ENCODE measurements at regions not wholly inside any gene's neighbourhood (a gene's known extent, or its start where the extent isn't known, plus 50 kb on each side); places are given as distances from the start of the nearest gene placed in this dataset.
A peak's percentile ranks its signal among the peaks of the same experiment; 100 is the strongest.

DNA sequence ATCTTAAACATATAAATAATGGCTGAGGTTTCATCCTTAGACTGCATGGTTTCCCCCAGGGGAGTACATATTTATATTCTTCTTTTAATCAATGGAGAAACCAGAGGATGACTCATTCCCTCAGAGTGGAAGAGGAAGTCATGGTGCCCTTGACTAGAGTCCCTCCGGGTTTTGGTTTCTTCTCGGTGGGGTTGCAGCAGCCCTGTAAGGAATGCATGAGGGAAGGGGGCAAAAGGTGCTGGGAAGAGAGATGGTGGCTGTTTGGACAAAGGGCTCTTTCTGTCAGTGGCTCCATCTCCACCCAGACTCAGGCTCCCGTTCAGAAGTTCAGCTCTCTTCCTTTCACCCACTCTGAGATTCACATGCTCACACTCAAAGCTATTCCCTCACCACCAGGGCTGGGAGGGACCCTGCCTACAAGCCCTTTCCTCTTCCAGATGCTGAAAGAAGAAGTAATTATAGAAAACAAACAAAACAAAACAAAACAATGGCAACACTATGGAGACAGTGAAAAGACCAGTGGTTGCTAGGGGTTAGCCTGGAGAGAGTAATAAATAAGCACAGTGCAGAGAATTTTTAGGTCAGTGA, 129.8 kb upstream of the IL12B start:
- no peak overlapping the region for H3K4me2 ChIP-seq (ENCODE audit: insufficient read depth, low read length)
- TF ChIP-seq FOSL1 (tag; conservative IDR thresholded peaks at IDR 0.05): 0 out of 2 replicates have a peak, but pooled peaks have one; percentile 31
- TF ChIP-seq ADNP (tag; IDR thresholded peaks at IDR 0.05): no peak
- TF ChIP-seq, protein P1, sequence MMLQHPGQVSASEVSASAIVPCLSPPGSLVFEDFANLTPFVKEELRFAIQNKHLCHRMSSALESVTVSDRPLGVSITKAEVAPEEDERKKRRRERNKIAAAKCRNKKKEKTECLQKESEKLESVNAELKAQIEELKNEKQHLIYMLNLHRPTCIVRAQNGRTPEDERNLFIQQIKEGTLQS (IDR thresholded peaks at IDR 0.05): peak; percentile 26; the same call in 1 of the 2 replicates
- TF ChIP-seq, protein P1 (CRISPR knock-in tag; conservative IDR thresholded peaks at IDR 0.05): no peak
- TF ChIP-seq TAF15 (IDR thresholded peaks at IDR 0.05; ENCODE audit: low read depth, low read length): no peak
- H3K4me1 ChIP-seq (replicated peaks in 1 of 2; ENCODE audit: control insufficient read depth in 2 of 2, insufficient read depth in 2 of 2, low read length in 2 of 2): no peaks in the 10 kb centered on the region
- intact Hi-C loops (cut with micrococcal nuclease) (no loop called here), in situ Hi-C loops (cut with MboI) (no loop called here)
- H2AFZ ChIP-seq (ENCODE audit: low read depth, low read length): no peak overlapping the region
- no peak overlapping the region for H3K27ac ChIP-seq (ENCODE audit: extremely low read depth, low read depth, low read length)
- FAIRE-seq (no peak), DNase-seq (ENCODE audit: extremely low read depth in 1 of 4, low spot score in 3 of 4) (no peak), ATAC-seq (no peak)
- H4K20me1 ChIP-seq (replicated peaks; ENCODE audit: control insufficient read depth, insufficient read depth, low read length): no peaks in the 10 kb centered on the region
- no peak overlapping the region for H3K4me3 ChIP-seq
- no peaks in the 10 kb centered on the region for H3K9me1 ChIP-seq (ENCODE audit: control insufficient read depth, insufficient read depth, low read length)
- no peaks in the 10 kb centered on the region for H3K27me3 ChIP-seq (ENCODE audit: control insufficient read depth in 2 of 2, insufficient read depth in 2 of 2, low read length in 2 of 2)
- ChIA-PET CTCF (ENCODE audit: low intra/inter-chr PET ratio) (no interaction called here), POLR2A (interaction anchor here (0.7 kb wide), 1 partner anchor 439 kb away, joined by 3 read pairs; no protein-coding TSS in a partner anchor)
- no TSS peak for BruUV-seq (replicated peaks)
- H3K9ac ChIP-seq (ENCODE audit: insufficient read depth in 1 of 2, low read depth in 2 of 2, low read length in 2 of 2): no peak overlapping the region
- H3K36me3 ChIP-seq (ENCODE audit: control insufficient read depth, insufficient read depth, low read length): no peaks in the 10 kb centered on the region
- H3K79me2 ChIP-seq (ENCODE audit: control insufficient read depth, insufficient read depth, low read length): no peaks in the 10 kb centered on the region
- WGBS (ENCODE audit: insufficient coverage, low coverage, missing lambda C conversion rate): 0% methylated on average over 3 of the region's 3 CpGs
- H3K9me3 ChIP-seq (replicated peaks; ENCODE audit: control insufficient read depth, insufficient read depth, low read depth, low read length): no peaks in the 10 kb centered on the region
